OCI-LY3 (cell line): ENCODE measurements at regions not wholly inside any gene's neighbourhood (a gene's known extent, or its start where the extent isn't known, plus 50 kb on each side); places are given as distances from the start of the nearest gene placed in this dataset.

Experiments used
- CTCF ChIP-seq: fragments of 200-600, 300-600 bp; sonication (generic); IDR thresholded peaks from 2 replicates; pipeline ENCODE4 v1.5.1; 2014; ENCODE audit warnings: antibody characterized with exemption, low read length, low read depth
- EZH2phosphoT487 ChIP-seq: fragments of 200-600 bp; shearing (Covaris generic); IDR thresholded peaks from 2 replicates; pipeline ENCODE4 v1.6.1; 2018; ENCODE audit warnings: antibody characterized with exemption, mixed run types, low read depth

GRCh38 chr7:109318136-109318535, 748.5 kb downstream of the DNAJB9 start:
- no peak for TF ChIP-seq CTCF
- no peak for TF ChIP-seq EZH2phosphoT487
